Activated CD8-positive, alpha-beta memory T cell treated with anti-CD3 and anti-CD28 coated beads, Interleukin-2, amount 50 U/mL, for 48 hours (primary cell): ENCODE measurements at regions not wholly inside any gene's neighbourhood (a gene's known extent, or its start where the extent isn't known, plus 50 kb on each side); places are given as distances from the start of the nearest gene placed in this dataset.
A peak's percentile ranks its signal among the peaks of the same experiment; 100 is the strongest.

Source experiments
- DNase-seq: peaks from one replicate; pipeline ENCODE4 v3.0.0-alpha.2; 2020

DNA sequence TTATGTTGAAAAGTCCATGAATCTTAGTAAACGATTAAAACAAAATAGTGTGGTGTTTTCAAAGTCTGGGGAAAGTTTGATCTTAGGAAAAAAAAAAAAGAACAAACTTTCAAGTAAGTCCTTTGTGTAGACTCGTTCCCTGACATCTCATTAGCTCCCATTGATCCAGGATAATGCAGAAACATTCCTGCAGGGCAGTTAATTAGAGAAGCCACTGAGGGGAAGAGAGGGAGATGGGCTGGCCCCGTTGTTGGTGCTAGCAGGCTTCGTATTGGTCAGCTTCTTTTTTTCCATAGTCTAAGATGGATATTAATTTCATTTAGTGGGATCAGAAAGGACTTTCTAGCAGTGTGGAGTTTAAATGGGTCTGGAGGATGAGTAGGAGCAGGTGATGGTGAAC is 340.2 kb downstream of the DRD1 start:
- DNase-seq = no peak

DNA sequence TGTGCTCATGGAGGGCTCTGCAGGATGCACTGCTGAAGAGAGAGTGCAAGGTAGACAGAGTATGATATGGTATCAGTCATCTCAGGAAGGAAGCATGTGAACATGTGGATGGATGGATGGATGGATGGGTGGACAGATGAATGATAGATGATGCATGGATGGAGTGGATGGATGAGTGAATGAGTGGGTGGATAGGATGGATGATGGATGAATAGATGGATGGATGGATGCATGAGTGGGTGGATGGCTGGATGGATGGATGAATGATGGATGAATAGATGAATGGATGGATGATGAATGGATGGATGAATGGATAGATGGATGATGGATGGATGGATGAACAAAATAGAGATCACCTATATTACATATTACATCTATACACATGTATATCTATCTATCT is 341.3 kb downstream of the DRD1 start:
- DNase-seq = no peak

DNA sequence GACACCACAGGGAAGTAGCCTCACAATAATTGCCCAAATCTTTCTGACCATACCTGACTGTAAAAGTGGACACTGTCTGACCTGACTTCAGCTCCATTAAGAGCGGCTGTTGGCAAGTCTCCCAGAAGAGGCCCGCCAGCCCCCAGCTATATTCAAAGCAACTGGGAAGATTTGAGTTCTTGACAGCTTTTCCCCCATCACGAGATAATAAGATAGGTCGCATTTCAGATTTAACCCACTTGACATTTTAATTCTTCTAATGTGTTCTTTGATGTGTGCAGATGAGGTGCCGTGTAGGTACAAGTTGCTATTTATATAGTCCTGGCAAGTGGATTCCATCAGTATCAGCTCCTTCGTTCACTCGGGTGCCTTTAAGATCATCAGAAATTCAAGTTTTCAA is 345.7 kb downstream of the DRD1 start:
- no peak for DNase-seq

DNA sequence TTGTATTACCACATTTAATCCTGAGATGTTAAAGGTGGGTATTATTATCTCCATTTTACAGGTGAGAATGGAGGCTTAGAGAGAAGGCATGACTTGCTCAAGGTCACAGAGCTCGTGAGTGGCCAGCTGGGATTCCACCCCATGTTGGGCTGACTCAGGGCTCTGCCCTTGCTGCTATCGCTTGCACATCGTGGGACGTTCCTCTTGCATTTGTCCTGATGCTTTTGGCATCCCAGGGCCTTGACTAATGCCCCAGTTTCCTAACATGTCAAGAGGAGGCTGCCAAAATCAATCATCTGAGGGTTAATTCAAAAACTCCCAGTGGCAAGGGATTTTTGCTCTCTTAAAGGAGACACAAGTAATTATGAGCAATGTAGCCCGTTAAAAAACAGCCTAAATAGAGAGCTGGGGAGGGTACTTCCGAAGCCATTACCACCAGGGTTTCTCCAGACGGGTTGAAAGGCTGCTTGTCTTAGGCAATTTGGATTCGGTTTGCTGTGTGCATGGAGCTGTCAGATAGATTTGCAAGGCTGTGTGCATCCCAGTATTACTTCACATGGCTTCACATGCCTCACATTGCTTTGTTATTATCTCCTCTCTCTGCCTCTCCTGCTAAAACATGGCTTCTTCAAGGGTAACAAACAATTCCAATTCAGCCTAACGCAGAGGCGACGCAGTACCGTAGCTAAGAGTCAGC is 347.4 kb downstream of the DRD1 start:
- DNase-seq = no peak

GRCh38 chr5:175094461-175094860 is 349.5 kb downstream of the DRD1 start:
- no peak for DNase-seq

- DNase-seq = no peak
Observed at GRCh38 chr5:175092691-175093090, 351.3 kb downstream of the DRD1 start.

DNA sequence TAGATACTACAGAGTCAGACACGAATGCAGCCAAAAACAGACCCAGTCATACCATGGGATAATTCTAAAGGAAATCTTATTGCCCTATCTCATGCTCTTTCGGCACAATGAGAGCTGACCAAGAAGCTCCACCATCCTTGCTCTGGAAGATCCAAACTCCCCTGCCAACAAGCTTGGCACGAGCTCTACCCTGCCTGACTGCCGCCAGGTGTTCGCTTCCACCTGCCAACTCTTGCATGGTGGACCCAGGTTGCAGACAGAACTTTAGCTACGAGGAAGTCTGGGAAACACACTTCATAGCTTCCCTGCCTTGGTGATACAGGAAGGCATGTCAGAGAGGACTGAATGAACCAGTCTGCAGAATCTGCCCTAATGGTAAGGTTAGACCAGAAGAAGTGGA is 355.0 kb downstream of the DRD1 start:
- DNase-seq = no peak

- DNase-seq = no peak
Observed at GRCh38 chr5:175082866-175083590, 358.6 kb downstream of the MSX2 start.

- DNase-seq = no peak
Observed at GRCh38 chr5:175082346-175082745, 358.0 kb downstream of the MSX2 start.

GRCh38 chr5:175079707-175080106 is 355.3 kb downstream of the MSX2 start:
- no peak for DNase-seq

DNA sequence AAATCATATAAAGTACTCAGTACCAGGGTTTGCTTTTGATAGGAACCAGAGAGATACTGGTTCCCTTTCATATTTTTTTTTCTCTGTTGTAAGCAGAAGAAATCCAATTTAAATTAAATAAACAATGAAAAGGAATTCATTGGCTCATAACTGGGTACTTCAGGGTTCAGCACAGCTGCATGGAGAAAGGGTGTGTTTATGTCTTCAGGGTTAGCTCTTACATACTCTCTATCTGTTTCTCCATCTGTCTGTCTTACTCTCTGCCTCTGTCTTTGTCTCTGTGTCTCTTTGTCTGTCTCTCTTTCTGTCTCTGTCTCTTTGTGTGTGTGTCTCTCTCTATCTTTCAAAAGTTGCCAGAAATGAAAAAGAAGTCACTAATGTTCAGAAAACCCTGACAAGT is 345.9 kb downstream of the MSX2 start:
- no peak for DNase-seq

- DNase-seq = no peak
Observed at GRCh38 chr5:175060257-175060656, 335.9 kb downstream of the MSX2 start.

- DNase-seq = peak; percentile 58
Observed at GRCh38 chr5:175059687-175060211, 335.4 kb downstream of the MSX2 start.

DNA sequence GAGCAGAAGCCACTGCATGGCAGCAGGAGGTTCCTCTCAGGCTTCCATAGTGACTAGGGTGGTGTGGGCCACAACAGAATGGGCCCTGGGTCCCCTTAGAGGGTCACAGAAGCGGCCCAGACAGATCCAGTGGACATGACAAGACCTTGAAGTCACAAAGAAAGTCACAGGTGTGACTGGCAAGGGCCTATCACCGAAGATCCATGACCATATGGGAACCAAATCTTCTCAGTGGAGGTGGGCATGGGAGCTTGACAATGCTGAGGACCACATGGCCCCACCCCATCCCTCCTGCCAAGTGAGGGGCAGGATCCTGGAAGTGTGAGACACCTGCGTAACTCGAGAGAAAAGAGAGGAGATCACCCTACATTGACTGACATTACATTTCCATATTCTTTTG is 332.4 kb downstream of the MSX2 start:
- no peak for DNase-seq

DNA sequence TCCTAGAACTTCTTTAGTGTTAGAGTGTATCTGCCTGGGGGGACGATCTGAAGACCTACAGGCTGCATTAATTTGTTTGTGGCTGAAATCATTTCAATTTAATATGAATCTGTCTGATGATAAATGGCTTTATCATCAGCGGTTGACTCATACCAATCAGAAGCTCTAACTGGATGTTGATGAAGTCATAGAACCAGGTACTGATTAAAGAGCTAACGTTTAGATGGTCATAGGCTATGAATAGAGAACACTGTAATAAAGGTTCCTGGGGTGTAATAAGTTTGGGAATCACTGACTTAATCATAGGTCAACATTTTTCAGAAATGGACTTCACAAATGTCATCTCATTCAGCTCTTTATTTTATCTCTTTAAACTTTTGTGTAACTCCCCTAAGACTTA is 329.9 kb downstream of the MSX2 start:
- no peak for DNase-seq

DNA sequence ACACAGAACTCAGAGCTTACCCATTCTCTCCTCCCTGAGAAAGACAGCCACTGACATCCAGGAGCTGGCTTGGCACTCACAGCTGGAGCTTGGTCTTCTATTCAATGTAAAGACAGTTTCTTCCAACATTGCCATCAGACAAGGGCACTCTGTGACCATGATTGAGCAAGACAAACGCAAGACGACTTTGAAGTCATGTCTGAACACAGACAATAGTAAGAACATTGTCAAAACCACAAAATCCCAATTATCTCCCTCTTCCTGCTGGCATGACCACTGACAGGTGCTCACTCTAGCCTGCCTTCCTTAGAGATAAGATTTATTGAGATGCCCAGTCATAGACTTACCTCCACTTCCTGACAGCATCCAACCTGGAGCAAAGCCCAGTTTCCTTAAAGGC is 328.0 kb downstream of the MSX2 start:
- no peak for DNase-seq

GRCh38 chr5:175047048-175047447 is 322.7 kb downstream of the MSX2 start:
- no peak for DNase-seq

DNA sequence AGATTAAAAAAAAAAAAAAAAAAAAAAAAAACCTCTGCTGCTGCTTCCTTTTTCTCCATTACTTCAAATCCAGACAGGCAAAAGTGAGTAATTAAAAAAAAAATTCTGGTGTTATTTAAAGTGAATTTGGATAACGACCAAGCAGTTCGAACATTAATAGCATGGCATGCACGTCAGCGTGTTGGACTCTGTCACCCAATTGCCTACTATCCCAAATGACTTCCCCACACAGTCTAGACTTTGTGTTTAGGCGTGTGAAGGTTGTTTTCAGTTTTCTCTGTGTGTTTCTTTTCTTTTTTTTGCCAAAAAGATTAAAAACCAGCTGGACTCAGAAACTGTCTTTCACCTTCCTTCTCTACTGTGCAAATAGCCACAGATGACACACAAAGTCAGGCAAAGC is 321.4 kb downstream of the MSX2 start:
- DNase-seq = no peak

DNA sequence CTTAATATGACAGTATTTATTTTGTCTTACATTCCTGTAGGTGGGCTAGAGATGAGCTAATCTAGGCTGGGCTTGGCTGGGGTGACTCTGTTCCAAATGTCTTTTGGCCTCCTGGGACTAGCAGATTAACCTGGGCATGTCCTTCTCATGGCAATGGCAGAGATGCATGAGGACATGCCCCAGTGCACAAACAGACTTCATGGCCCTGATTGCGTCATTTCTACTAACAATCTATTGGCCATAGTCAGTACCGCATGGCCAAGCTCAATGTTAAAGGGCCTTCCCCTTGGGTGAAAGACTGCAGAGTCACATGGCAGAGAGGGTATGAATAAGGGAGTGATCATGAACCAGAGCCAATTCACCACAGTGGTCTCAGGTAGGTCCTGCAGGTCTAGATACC is 313.4 kb downstream of the MSX2 start:
- no peak for DNase-seq

DNA sequence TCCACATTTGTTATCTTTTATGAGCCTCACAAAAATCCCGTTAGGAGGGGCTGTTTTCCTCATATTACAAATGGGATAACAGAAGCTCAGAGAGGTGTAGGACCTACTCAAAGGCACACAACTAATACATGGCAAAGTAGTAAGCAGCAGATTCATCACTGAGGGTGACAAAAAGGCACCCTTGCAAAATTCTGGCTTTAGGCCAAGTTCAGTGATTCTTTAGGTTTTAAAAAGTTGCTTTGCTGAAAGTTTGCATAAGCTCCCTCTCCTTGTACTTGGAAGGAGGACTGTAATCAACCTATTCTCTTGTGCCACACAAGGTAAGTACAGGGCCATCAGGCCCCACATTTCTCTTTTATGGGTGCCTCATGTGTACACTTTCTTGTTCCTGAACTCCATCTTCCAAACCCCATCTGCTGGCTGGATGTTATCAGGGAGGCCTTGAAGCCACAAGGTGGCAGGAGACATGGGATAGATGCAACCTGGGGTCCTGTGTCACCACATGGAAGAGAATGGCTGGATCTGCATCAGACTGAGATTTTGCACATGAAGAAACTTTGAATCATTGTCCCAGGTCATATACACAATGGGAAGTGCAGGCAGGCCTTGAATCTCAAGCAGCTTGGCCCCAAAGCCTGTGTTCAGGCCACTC is 311.6 kb downstream of the MSX2 start:
- no peak for DNase-seq

DNA sequence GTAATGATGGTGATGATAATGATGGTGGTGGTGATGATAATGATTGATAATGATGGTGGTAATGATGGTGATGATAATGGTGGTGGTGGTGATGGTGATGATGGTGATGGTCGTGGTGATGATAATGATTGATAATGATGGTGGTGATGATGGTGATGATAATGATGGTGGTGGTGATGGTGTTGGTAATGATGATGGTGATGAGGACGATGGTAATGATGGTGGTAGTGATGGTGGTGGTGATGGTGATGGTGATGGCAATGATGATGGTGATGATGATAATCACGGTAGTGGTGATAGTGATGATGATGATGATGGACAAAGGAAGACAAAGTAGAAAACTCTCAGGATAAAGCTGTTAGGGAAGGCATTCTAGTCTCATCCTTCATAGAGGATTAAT is 310.5 kb downstream of the MSX2 start:
- DNase-seq = no peak

DNA sequence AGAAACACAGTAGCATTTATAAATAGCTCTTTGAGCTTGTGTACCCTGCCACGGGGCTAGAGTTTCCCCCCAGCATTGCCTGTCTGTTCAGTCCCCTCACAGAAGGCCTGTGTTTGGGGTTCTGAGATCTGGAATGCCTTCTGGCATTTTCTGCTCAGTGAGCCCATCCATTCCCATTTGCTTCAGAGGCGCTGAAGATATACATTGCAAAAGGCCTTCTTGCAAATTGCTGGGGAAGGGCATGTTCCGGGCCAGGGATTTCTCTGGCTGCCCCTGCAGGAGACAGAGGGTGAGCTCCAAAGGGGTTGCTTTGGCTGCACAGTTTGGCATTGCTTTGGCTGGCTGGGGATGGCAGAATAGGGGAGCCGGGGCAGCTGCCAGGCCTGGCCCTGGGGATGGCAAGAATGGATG is 308.4 kb downstream of the MSX2 start:
- no peak for DNase-seq

DNA sequence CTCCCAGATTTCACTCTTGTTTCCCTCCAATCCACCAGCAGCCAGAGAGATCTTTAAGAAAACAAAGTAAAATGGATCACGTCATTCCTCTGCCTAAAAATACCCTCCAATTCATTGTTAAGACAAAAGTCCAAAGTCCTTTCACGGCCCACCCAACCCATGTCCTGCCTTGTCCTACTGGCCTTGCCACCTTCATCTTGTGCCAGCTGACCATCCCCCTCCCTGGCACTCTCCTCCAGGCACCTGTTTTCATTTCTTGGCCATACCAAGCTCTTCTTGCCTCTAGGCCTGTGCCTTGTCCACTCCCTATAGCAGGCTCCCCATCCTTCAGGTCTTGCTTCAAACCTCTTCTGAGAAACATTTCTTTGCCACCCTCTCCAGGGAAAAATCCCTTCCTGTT is 307.6 kb downstream of the MSX2 start:
- no peak for DNase-seq

- no peak for DNase-seq
Observed at GRCh38 chr5:175027390-175027789, 303.0 kb downstream of the MSX2 start.
